ENCODE measurements at regions not wholly inside any gene's neighbourhood (a gene's known extent, or its start where the extent isn't known, plus 50 kb on each side); places are given as distances from the start of the nearest gene placed in this dataset.

GRCh38 chr6:13866301-13866700, 51.9 kb upstream of the MCUR1 start:
- Histone ChIP-seq H3K23me2 (ENCODE audit: insufficient read length, low read depth, low read length, poor library complexity, severe bottlenecking) (no peaks in the 10 kb centered on the region), H4K5ac (ENCODE audit: insufficient read length, low read depth, low read length) (no peak overlapping the region)
- no peak for TF ChIP-seq CTCF (conservative IDR thresholded peaks at IDR 0.05)

More at GRCh38 chr6:13866301-13866700, 51.9 kb upstream of the MCUR1 start:
- no peak overlapping the region for H2BK120ac ChIP-seq (ENCODE audit: low read depth, low read length, poor library complexity, severe bottlenecking)
- H3K9me3 Mint-ChIP-seq, result peaks cover 2 to 7% of the 10 kb centered on the region in 2 experiments; a peak in 3 of 5 replicates
- H4K8ac ChIP-seq (replicated peaks; ENCODE audit: insufficient read length, low read depth, low read length), result no peak overlapping the region
- H3K27ac ChIP-seq (ENCODE audit: insufficient read length, low read depth, low read length), result no peak overlapping the region
- H3K27ac Mint-ChIP-seq, result no peak overlapping the region
- no peaks in the 10 kb centered on the region for H3K4me1 ChIP-seq (ENCODE audit: insufficient read depth, low read length)
- peaks cover 0 to 5% of the 10 kb centered on the region in 2 experiments; a peak in 2 of 4 replicates for H3K4me1 Mint-ChIP-seq
- no peak overlapping the region for H3T11ph ChIP-seq (ENCODE audit: low read length)
- H3K23ac ChIP-seq (ENCODE audit: insufficient read length, low read depth, low read length), result no peak overlapping the region
- no peak overlapping the region for H3K56ac ChIP-seq (ENCODE audit: insufficient read length, low read depth, low read length)
- H4K20me1 ChIP-seq (ENCODE audit: control insufficient read depth, insufficient read depth, insufficient read length), result no peaks in the 10 kb centered on the region
- H4K91ac ChIP-seq (ENCODE audit: insufficient read length, low read depth, low read length), result no peak overlapping the region
- H2BK12ac ChIP-seq (ENCODE audit: insufficient read length, low read depth, low read length), result no peak overlapping the region
- no peak overlapping the region for H2BK15ac ChIP-seq (ENCODE audit: low read depth, low read length)
- H3K14ac ChIP-seq (ENCODE audit: insufficient read depth, low read length), result no peak overlapping the region
- H3K36me3 Mint-ChIP-seq (ENCODE audit: insufficient read depth in 1 of 3, low read depth in 3 of 3), result no peaks in the 10 kb centered on the region; a peak in 1 of 7 replicates
- H3K4me3 Mint-ChIP-seq, result no peak overlapping the region
- no peaks in the 10 kb centered on the region for H3K9me3 ChIP-seq (ENCODE audit: control insufficient read depth, low read depth, low read length)
- H3K79me1 ChIP-seq (ENCODE audit: insufficient read depth, low read depth, low read length, poor library complexity, severe bottlenecking), result no peaks in the 10 kb centered on the region
- H3K27me3 ChIP-seq (ENCODE audit: insufficient read depth, low read length), result no peaks in the 10 kb centered on the region
- no peak overlapping the region for H2AK5ac ChIP-seq (ENCODE audit: insufficient read length, low read length)
- peaks cover 10% of the 10 kb centered on the region for H3K27me3 Mint-ChIP-seq (ENCODE audit: low read depth)
- no peak overlapping the region for H3K4me2 ChIP-seq (ENCODE audit: insufficient read depth, insufficient read length, low read length)
- no peak overlapping the region for H3K18ac ChIP-seq (ENCODE audit: insufficient read length, low read depth, low read length)
- WGBS (ENCODE audit: extremely low coverage, insufficient read length, low lambda C conversion rate), result no CpG with 5 or more reads among the region's 3 CpGs
- no peak for DNase-seq
- H3K4ac ChIP-seq (ENCODE audit: low read depth, low read length), result no peak overlapping the region
- H2AFZ ChIP-seq (ENCODE audit: low read length), result no peak overlapping the region
- H2BK20ac ChIP-seq (ENCODE audit: low read depth, low read length, poor library complexity, severe bottlenecking), result no peak overlapping the region
- no peaks in the 10 kb centered on the region for H3K79me2 ChIP-seq (ENCODE audit: insufficient read depth, low read length)
- H3K9ac ChIP-seq (ENCODE audit: extremely low read depth, insufficient read length, low read length), result no peak overlapping the region
- H2BK5ac ChIP-seq (ENCODE audit: insufficient read length, low read length), result no peak overlapping the region

All from H9 (cell line).